Mesendoderm (in vitro differentiated cells): ENCODE measurements at regions not wholly inside any gene's neighbourhood (a gene's known extent, or its start where the extent isn't known, plus 50 kb on each side); places are given as distances from the start of the nearest gene placed in this dataset.

Experiments used
- DNase-seq: peaks from one replicate; pipeline ENCODE4 v3.0.0; 2013
- H2AK5ac ChIP-seq: 2 replicates; pipeline ENCODE4 v1.6.1; 2013; ENCODE audit warnings: low read length, inconsistent platforms
- H2BK120ac ChIP-seq: 2 replicates; pipeline ENCODE4 v1.6.1; 2013; ENCODE audit warnings: low read depth, mild to moderate bottlenecking, low read length, moderate library complexity, mixed read lengths
- H2BK15ac ChIP-seq: replicated peaks from 2 replicates; pipeline ENCODE4 v1.6.1; 2013; ENCODE audit warnings: low read depth, mild to moderate bottlenecking, moderate library complexity
- H2BK5ac ChIP-seq: 2 replicates; pipeline ENCODE4 v1.6.1; 2013; ENCODE audit warnings: low read length, inconsistent platforms
- H3K18ac ChIP-seq: 2 replicates; pipeline ENCODE4 v1.6.1; 2013; ENCODE audit warnings: mild to moderate bottlenecking, low read length, mixed read lengths
- H3K23ac ChIP-seq: one replicate; pipeline ENCODE4 v1.6.1; 2013; ENCODE audit warnings: low read length
- H3K27ac ChIP-seq: 2 replicates; pipeline ENCODE4 v1.5.1; 2013; ENCODE audit warnings: low read depth, mild to moderate bottlenecking, inconsistent platforms, low read length, moderate library complexity
- H3K27me3 ChIP-seq: 2 replicates; pipeline ENCODE4 v1.6.1; 2013; ENCODE audit warnings: low read length, control low read depth, mild to moderate bottlenecking, inconsistent platforms; ENCODE audit not compliant: insufficient read depth, poor library complexity
- H3K36me3 ChIP-seq: 2 replicates; pipeline ENCODE4 v1.6.1; 2013; ENCODE audit warnings: low read length, inconsistent platforms; ENCODE audit not compliant: control insufficient read depth, insufficient read depth
- H3K4ac ChIP-seq: one replicate; pipeline ENCODE4 v1.6.1; 2013; ENCODE audit warnings: low read depth, mild to moderate bottlenecking, low read length, moderate library complexity
- H3K4me1 ChIP-seq: 2 replicates; pipeline ENCODE4 v1.6.1; 2013; ENCODE audit warnings: low read depth, low read length, inconsistent platforms; ENCODE audit not compliant: control insufficient read depth
- H3K4me2 ChIP-seq: 2 replicates; pipeline ENCODE4 v1.6.1; 2013; ENCODE audit warnings: low read length
- H3K4me3 ChIP-seq: 2 replicates; pipeline ENCODE4 v1.5.1; 2013; ENCODE audit warnings: mild to moderate bottlenecking, low read length
- H3K56ac ChIP-seq: one replicate; pipeline ENCODE4 v1.6.1; 2013; ENCODE audit warnings: low read length
- H3K79me1 ChIP-seq: 2 replicates; pipeline ENCODE4 v1.6.1; 2013; ENCODE audit warnings: low read length, inconsistent platforms
- H3K79me2 ChIP-seq: 2 replicates; pipeline ENCODE4 v1.6.1; 2013; ENCODE audit warnings: mild to moderate bottlenecking, low read length; ENCODE audit not compliant: control insufficient read depth, insufficient read depth
- H3K9ac ChIP-seq: 2 replicates; pipeline ENCODE4 v1.6.1; 2013; ENCODE audit warnings: low read length, inconsistent platforms
- H4K5ac ChIP-seq: one replicate; pipeline ENCODE4 v1.6.1; 2013; ENCODE audit warnings: low read length
- H4K8ac ChIP-seq: one replicate; pipeline ENCODE4 v1.6.1; 2013; ENCODE audit warnings: low read depth, mild to moderate bottlenecking, control low read depth, low read length, moderate library complexity
- WGBS: extraction: QIAGEN DNeasy Blood & Tissue Kit; methylation state at CpG from one replicate; pipeline ENCODE4 v1.1.7; 2013; ENCODE audit warnings: low lambda C conversion rate, missing lambda C conversion rate; ENCODE audit not compliant: insufficient coverage; ENCODE audit errors: extremely low coverage; 5-methylcytosine and 5-hydroxymethylcytosine counted together

GRCh38 chr2:144998435-144998834 lies 478.5 kb upstream of the ZEB2 start:
- Histone ChIP-seq H3K4ac (no peak overlapping the region), H3K79me1 (no peaks in the 10 kb centered on the region), H3K27ac (no peak overlapping the region), H3K4me2 (no peak overlapping the region), H3K56ac (no peak overlapping the region), H3K4me3 (no peak overlapping the region), H3K9ac (no peak overlapping the region), H3K27me3 (no peaks in the 10 kb centered on the region), H4K8ac (no peak overlapping the region), H2BK5ac (no peak overlapping the region), H2AK5ac (no peak overlapping the region), H3K18ac (no peak overlapping the region), H4K5ac (no peak overlapping the region), H3K36me3 (no peaks in the 10 kb centered on the region), H2BK15ac (no peak overlapping the region), H2BK120ac (no peak overlapping the region), H3K4me1 (no peaks in the 10 kb centered on the region), H3K23ac (no peak overlapping the region), H3K79me2 (no peaks in the 10 kb centered on the region)
- DNase-seq, result no peak
- no CpG with 5 or more reads among the region's 4 CpGs for WGBS

DNA sequence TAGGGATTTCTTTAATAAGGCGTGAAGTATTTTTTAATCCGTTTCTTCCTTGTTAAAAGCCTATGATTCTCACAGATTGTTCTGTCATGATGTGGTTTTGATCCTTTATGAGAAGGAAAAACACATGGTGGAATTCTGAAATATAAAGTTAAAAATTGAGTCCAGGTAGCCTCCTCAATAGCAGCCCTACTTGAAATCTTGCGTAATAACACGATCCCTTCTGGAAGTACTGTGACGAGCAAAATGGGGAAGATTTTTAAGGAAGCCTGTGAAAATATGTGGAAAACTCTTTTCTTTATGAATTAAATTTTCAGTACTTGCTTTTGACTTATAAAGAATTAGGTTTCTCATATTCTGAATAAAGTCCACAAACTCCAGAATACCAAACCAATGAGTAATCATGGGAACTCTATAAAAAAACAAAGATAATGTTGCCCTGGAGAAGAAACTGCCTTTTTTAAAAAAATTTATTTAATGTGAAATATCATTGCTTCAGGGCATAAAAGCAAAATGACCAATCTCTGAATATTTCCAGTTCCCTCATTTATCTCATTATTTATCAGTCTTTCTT lies 476.4 kb upstream of the ZEB2 start:
- no CpG with 5 or more reads among the region's 5 CpGs for WGBS
- no peaks in the 10 kb centered on the region for H3K79me1 ChIP-seq
- H3K56ac ChIP-seq, result no peak overlapping the region
- H2BK5ac ChIP-seq, result no peak overlapping the region
- no peaks in the 10 kb centered on the region for H3K27me3 ChIP-seq
- H3K23ac ChIP-seq, result no peak overlapping the region
- no peaks in the 10 kb centered on the region for H3K36me3 ChIP-seq
- H3K4me2 ChIP-seq, result no peak overlapping the region
- no peak for DNase-seq
- H3K4me1 ChIP-seq, result no peaks in the 10 kb centered on the region
- H3K79me2 ChIP-seq, result no peaks in the 10 kb centered on the region
- no peak overlapping the region for H3K4ac ChIP-seq
- no peak overlapping the region for H3K4me3 ChIP-seq
- H2BK15ac ChIP-seq, result no peak overlapping the region
- no peak overlapping the region for H2AK5ac ChIP-seq
- H3K9ac ChIP-seq, result no peak overlapping the region
- no peak overlapping the region for H2BK120ac ChIP-seq
- no peak overlapping the region for H4K5ac ChIP-seq
- H3K18ac ChIP-seq, result no peak overlapping the region
- H3K27ac ChIP-seq, result no peak overlapping the region
- H4K8ac ChIP-seq, result no peak overlapping the region

GRCh38 chr2:144995482-144995881 lies 475.6 kb upstream of the ZEB2 start:
- H3K27ac ChIP-seq, result no peak overlapping the region
- no peak overlapping the region for H4K8ac ChIP-seq
- 100% methylated on average over 2 of the region's 3 CpGs for WGBS
- no peaks in the 10 kb centered on the region for H3K36me3 ChIP-seq
- no peak overlapping the region for H2BK5ac ChIP-seq
- H3K4me1 ChIP-seq, result no peaks in the 10 kb centered on the region
- no peaks in the 10 kb centered on the region for H3K27me3 ChIP-seq
- no peak overlapping the region for H3K4ac ChIP-seq
- no peak overlapping the region for H3K4me2 ChIP-seq
- H2BK15ac ChIP-seq, result no peak overlapping the region
- DNase-seq, result no peak
- no peak overlapping the region for H3K9ac ChIP-seq
- H3K23ac ChIP-seq, result no peak overlapping the region
- no peak overlapping the region for H2AK5ac ChIP-seq
- no peak overlapping the region for H2BK120ac ChIP-seq
- H4K5ac ChIP-seq, result no peak overlapping the region
- H3K56ac ChIP-seq, result no peak overlapping the region
- no peaks in the 10 kb centered on the region for H3K79me2 ChIP-seq
- no peak overlapping the region for H3K4me3 ChIP-seq
- no peaks in the 10 kb centered on the region for H3K79me1 ChIP-seq
- no peak overlapping the region for H3K18ac ChIP-seq

GRCh38 chr2:144990661-144991060 lies 470.7 kb upstream of the ZEB2 start:
- Histone ChIP-seq H4K5ac (no peak overlapping the region), H2BK120ac (no peak overlapping the region), H3K4me1 (no peaks in the 10 kb centered on the region), H3K79me1 (no peaks in the 10 kb centered on the region), H3K4me3 (no peak overlapping the region), H2BK15ac (no peak overlapping the region), H3K56ac (no peak overlapping the region), H3K18ac (no peak overlapping the region), H3K27me3 (no peaks in the 10 kb centered on the region), H3K36me3 (no peaks in the 10 kb centered on the region), H4K8ac (no peak overlapping the region), H3K4me2 (no peak overlapping the region), H2AK5ac (no peak overlapping the region), H3K79me2 (no peaks in the 10 kb centered on the region), H3K27ac (no peak overlapping the region), H3K4ac (no peak overlapping the region), H3K23ac (no peak overlapping the region), H3K9ac (no peak overlapping the region), H2BK5ac (no peak overlapping the region)
- DNase-seq, result no peak
- WGBS, result no CpG with 5 or more reads among the region's 1 CpG

GRCh38 chr2:144989579-144990270 lies 469.8 kb upstream of the ZEB2 start:
- Histone ChIP-seq H3K4ac (no peak overlapping the region), H3K4me1 (no peaks in the 10 kb centered on the region), H3K18ac (no peak overlapping the region), H3K79me2 (no peaks in the 10 kb centered on the region), H3K27ac (no peak overlapping the region), H3K9ac (no peak overlapping the region), H2AK5ac (no peak overlapping the region), H4K5ac (no peak overlapping the region), H3K4me3 (no peak overlapping the region), H3K79me1 (no peaks in the 10 kb centered on the region), H3K56ac (no peak overlapping the region), H3K36me3 (no peaks in the 10 kb centered on the region), H3K4me2 (no peak overlapping the region), H2BK120ac (no peak overlapping the region), H3K23ac (no peak overlapping the region), H3K27me3 (no peaks in the 10 kb centered on the region), H4K8ac (peak overlapping the region; percentile 28), H2BK15ac (no peak overlapping the region), H2BK5ac (no peak overlapping the region)
- WGBS, result no CpG with 5 or more reads among the region's 2 CpGs
- no peak for DNase-seq

GRCh38 chr2:144988591-144988990 lies 468.7 kb upstream of the ZEB2 start:
- Histone ChIP-seq H3K4me1 (no peaks in the 10 kb centered on the region), H3K4me3 (no peak overlapping the region), H3K27ac (no peak overlapping the region), H4K5ac (no peak overlapping the region), H3K79me2 (no peaks in the 10 kb centered on the region), H3K36me3 (no peaks in the 10 kb centered on the region), H4K8ac (no peak overlapping the region), H3K18ac (no peak overlapping the region), H2BK120ac (no peak overlapping the region), H3K4me2 (no peak overlapping the region), H2BK15ac (no peak overlapping the region), H3K23ac (no peak overlapping the region), H3K9ac (no peak overlapping the region), H3K56ac (no peak overlapping the region), H3K4ac (no peak overlapping the region), H3K79me1 (no peaks in the 10 kb centered on the region), H2BK5ac (no peak overlapping the region), H3K27me3 (no peaks in the 10 kb centered on the region), H2AK5ac (no peak overlapping the region)
- DNase-seq, result no peak
